ENCODE measurements at regions not wholly inside any gene's neighbourhood (a gene's known extent, or its start where the extent isn't known, plus 50 kb on each side); places are given as distances from the start of the nearest gene placed in this dataset.
A peak's percentile ranks its signal among the peaks of the same experiment; 100 is the strongest.

DNA sequence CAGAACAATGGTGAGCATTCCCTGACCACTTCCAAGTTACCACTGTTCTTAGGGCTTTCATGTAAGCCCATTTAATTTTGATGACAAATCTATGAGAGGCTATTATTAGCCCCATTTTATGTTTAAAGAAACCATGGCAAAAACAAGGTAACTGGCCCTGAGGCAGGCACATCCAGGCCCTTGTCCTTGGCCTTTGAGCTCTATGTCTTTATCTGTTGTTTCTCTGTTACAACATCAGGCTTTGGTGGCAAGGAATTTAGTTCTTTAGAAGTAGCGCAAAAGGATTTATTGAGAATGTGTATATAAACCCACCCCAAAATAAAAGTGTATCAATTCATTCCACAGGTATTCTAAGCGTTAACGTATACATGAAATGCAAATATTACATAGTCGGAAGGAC lies 257.1 kb downstream of the HNMT start:
- TF ChIP-seq EZH2 (IDR thresholded peaks at IDR 0.05; ENCODE audit: low read depth) (no peak), CTCF (conservative IDR thresholded peaks at IDR 0.05) (no peak)
- POLR2A ChIA-PET (ENCODE audit: unreplicated experiment): no interaction called here
- Histone ChIP-seq H3F3A (ENCODE audit: insufficient read depth, low read depth) (no peaks in the 10 kb centered on the region), H3K4me2 (no peak overlapping the region), H3K9me2 (ENCODE audit: insufficient read depth) (no peaks in the 10 kb centered on the region), H3K27me3 (ENCODE audit: insufficient read depth, low read depth) (no peaks in the 10 kb centered on the region), H2AFZ (no peak overlapping the region), H3K4me3 (no peak overlapping the region), H3K36me3 (ENCODE audit: low read depth) (no peaks in the 10 kb centered on the region), H4K20me1 (ENCODE audit: insufficient read depth) (no peaks in the 10 kb centered on the region), H3K79me2 (ENCODE audit: low read depth) (no peaks in the 10 kb centered on the region), H3K4me1 (replicated peaks; ENCODE audit: insufficient read depth) (peaks cover 9% of the 10 kb centered on the region; the same call in 1 of the 2 replicates), H3K9me3 (ENCODE audit: insufficient read depth, low read depth) (no peaks in the 10 kb centered on the region), H3K27ac (no peak overlapping the region)
- CTCF ChIA-PET: no interaction called here
- no TSS peak for BruUV-seq (replicated peaks)
- no peak for DNase-seq
- intact Hi-C loops (cut with micrococcal nuclease; ENCODE audit: unreplicated experiment): no loop called here

- H3K9me3 ChIP-seq (ENCODE audit: insufficient read depth, low read depth): no peaks in the 10 kb centered on the region
- H3K4me2 ChIP-seq: 0 out of 2 replicates have a peak overlapping the region, but pooled peaks have one; percentile 5
- POLR2A ChIA-PET (ENCODE audit: unreplicated experiment): no interaction called here
Measured at GRCh38 chr2:138223319-138223718, 259.0 kb downstream of the HNMT start.

GRCh38 chr2:138227195-138227594 lies 262.9 kb downstream of the HNMT start:
- no peak for DNase-seq
- Histone ChIP-seq H2AFZ (no peak overlapping the region), H3K9me2 (ENCODE audit: insufficient read depth) (no peaks in the 10 kb centered on the region), H3K79me2 (ENCODE audit: low read depth) (no peaks in the 10 kb centered on the region), H4K20me1 (ENCODE audit: insufficient read depth) (no peaks in the 10 kb centered on the region), H3K4me3 (no peak overlapping the region), H3K36me3 (ENCODE audit: low read depth) (no peaks in the 10 kb centered on the region), H3F3A (ENCODE audit: insufficient read depth, low read depth) (no peaks in the 10 kb centered on the region), H3K27ac (no peak overlapping the region), H3K27me3 (ENCODE audit: insufficient read depth, low read depth) (no peaks in the 10 kb centered on the region), H3K9me3 (ENCODE audit: insufficient read depth, low read depth) (no peaks in the 10 kb centered on the region), H3K4me1 (replicated peaks; ENCODE audit: insufficient read depth) (peaks cover 9% of the 10 kb centered on the region; the same call in 1 of the 2 replicates), H3K4me2 (no peak overlapping the region)
- TF ChIP-seq EZH2 (IDR thresholded peaks at IDR 0.05; ENCODE audit: low read depth): no peak
- no peak for TF ChIP-seq CTCF (conservative IDR thresholded peaks at IDR 0.05)
- CTCF ChIA-PET: interaction anchor here (0.6 kb wide), 1 partner anchor 36 kb away, joined by 4 read pairs; no protein-coding TSS in a partner anchor
- BruUV-seq (replicated peaks): no TSS peak
- intact Hi-C loops (cut with micrococcal nuclease; ENCODE audit: unreplicated experiment): no loop called here
- POLR2A ChIA-PET (ENCODE audit: unreplicated experiment): no interaction called here

More at GRCh38 chr2:138223319-138223718, 259.0 kb downstream of the HNMT start:
- peaks cover 9% of the 10 kb centered on the region; the same call in 1 of the 2 replicates for H3K4me1 ChIP-seq (replicated peaks; ENCODE audit: insufficient read depth)
- DNase-seq: peak; percentile 5 to 54
- no TSS peak for BruUV-seq (replicated peaks)
- H3K9me2 ChIP-seq (ENCODE audit: insufficient read depth): no peaks in the 10 kb centered on the region
- TF ChIP-seq EZH2 (IDR thresholded peaks at IDR 0.05; ENCODE audit: low read depth): no peak
- TF ChIP-seq CTCF (conservative IDR thresholded peaks at IDR 0.05): no peak
- no peaks in the 10 kb centered on the region for H3F3A ChIP-seq (ENCODE audit: insufficient read depth, low read depth)
- H3K79me2 ChIP-seq (ENCODE audit: low read depth): no peaks in the 10 kb centered on the region
- CTCF ChIA-PET: no interaction called here
- H2AFZ ChIP-seq: no peak overlapping the region
- H4K20me1 ChIP-seq (ENCODE audit: insufficient read depth): no peaks in the 10 kb centered on the region
- intact Hi-C loops (cut with micrococcal nuclease; ENCODE audit: unreplicated experiment): no loop called here
- no peak overlapping the region for H3K27ac ChIP-seq
- no peaks in the 10 kb centered on the region for H3K36me3 ChIP-seq (ENCODE audit: low read depth)
- H3K27me3 ChIP-seq (ENCODE audit: insufficient read depth, low read depth): no peaks in the 10 kb centered on the region
- H3K4me3 ChIP-seq: no peak overlapping the region
